GM13977 (cell line): ENCODE measurements at regions not wholly inside any gene's neighbourhood (a gene's known extent, or its start where the extent isn't known, plus 50 kb on each side); places are given as distances from the start of the nearest gene placed in this dataset.

ENCODE experiments used
- DNase-seq: peaks from one replicate; pipeline ENCODE4 v3.0.0; 2012; ENCODE audit warnings: low spot score
- CTCF ChIP-seq: IDR thresholded peaks from 2 replicates; pipeline ENCODE4 v1.5.1; 2012; ENCODE audit warnings: mild to moderate bottlenecking, control low read depth; ENCODE audit not compliant: insufficient read depth; ENCODE audit errors: extremely low read depth, missing control alignments
- in situ Hi-C: fragments of 300-500 bp; cut with MboI; formaldehyde crosslinking; loops from one replicate; pipeline ENCODE4 v1.12.0; 2022; ENCODE audit warnings: low sequenced_read_pairs, low pct_unique_long_range_greater_than_20kb, mixed read lengths, inconsistent platforms; ENCODE audit not compliant: unreplicated experiment

GRCh38 chr7:3107228-3107763 lies 63.6 kb upstream of the CARD11 start:
- no peak for TF ChIP-seq CTCF
- no peak for DNase-seq
- in situ Hi-C loops = no loop called here

GRCh38 chr7:3107889-3108570 lies 64.4 kb upstream of the CARD11 start:
- no peak for TF ChIP-seq CTCF
- in situ Hi-C loops = no loop called here
- no peak for DNase-seq

- in situ Hi-C loops = no loop called here
- DNase-seq = no peak
- no peak for TF ChIP-seq CTCF
These were observed 65.7 kb upstream of the CARD11 start for GRCh38 chr7:3109311-3109915.

- TF ChIP-seq CTCF = no peak
- DNase-seq = no peak
- in situ Hi-C loops = no loop called here
These were observed 68.9 kb upstream of the CARD11 start for GRCh38 chr7:3112479-3113134.

- TF ChIP-seq CTCF = no peak
- DNase-seq = no peak
- in situ Hi-C loops = no loop called here
These were observed 71.2 kb upstream of the CARD11 start for GRCh38 chr7:3114917-3115316.

GRCh38 chr7:3117081-3117480 lies 73.4 kb upstream of the CARD11 start:
- TF ChIP-seq CTCF = no peak
- no peak for DNase-seq
- in situ Hi-C loops = no loop called here
